ENCODE measurements at regions not wholly inside any gene's neighbourhood (a gene's known extent, or its start where the extent isn't known, plus 50 kb on each side); places are given as distances from the start of the nearest gene placed in this dataset.

- Mint-ChIP-seq H3K27me3 (ENCODE audit: low read depth) (no peaks in the 10 kb centered on the region), H3K9me3 (no peaks in the 10 kb centered on the region), H3K27ac (no peak overlapping the region), H3K4me3 (no peak overlapping the region), H3K36me3 (ENCODE audit: insufficient read depth in 1 of 3, low read depth in 3 of 3) (no peaks in the 10 kb centered on the region), H3K4me1 (no peaks in the 10 kb centered on the region)
- no peak overlapping the region for H3T11ph ChIP-seq (ENCODE audit: low read length)
- H3K79me2 ChIP-seq (ENCODE audit: insufficient read depth, low read length), result no peaks in the 10 kb centered on the region
- no peak overlapping the region for H2BK15ac ChIP-seq (ENCODE audit: low read depth, low read length)
- H2AK5ac ChIP-seq (ENCODE audit: insufficient read length, low read length), result no peak overlapping the region
- no peaks in the 10 kb centered on the region for H3K9me3 ChIP-seq (ENCODE audit: control insufficient read depth, low read depth, low read length)
- H3K4me1 ChIP-seq (ENCODE audit: insufficient read depth, low read length), result no peaks in the 10 kb centered on the region
- H3K79me1 ChIP-seq (ENCODE audit: insufficient read depth, low read depth, low read length, poor library complexity, severe bottlenecking), result no peaks in the 10 kb centered on the region
- H2BK20ac ChIP-seq (ENCODE audit: low read depth, low read length, poor library complexity, severe bottlenecking), result no peak overlapping the region
- H2BK5ac ChIP-seq (ENCODE audit: insufficient read length, low read length), result no peak overlapping the region
- H4K8ac ChIP-seq (replicated peaks; ENCODE audit: insufficient read length, low read depth, low read length), result no peak overlapping the region
- no peak for DNase-seq
- no CpG with 5 or more reads among the region's 3 CpGs for WGBS (ENCODE audit: extremely low coverage, insufficient read length, low lambda C conversion rate)
- H3K27me3 ChIP-seq (ENCODE audit: insufficient read depth, low read length), result no peaks in the 10 kb centered on the region
- H3K23me2 ChIP-seq (ENCODE audit: insufficient read length, low read depth, low read length, poor library complexity, severe bottlenecking), result no peaks in the 10 kb centered on the region
- H3K9ac ChIP-seq (ENCODE audit: extremely low read depth, insufficient read length, low read length), result no peak overlapping the region
- H2BK120ac ChIP-seq (ENCODE audit: low read depth, low read length, poor library complexity, severe bottlenecking), result no peak overlapping the region
- no peak overlapping the region for H3K23ac ChIP-seq (ENCODE audit: insufficient read length, low read depth, low read length)
- no peaks in the 10 kb centered on the region for H4K20me1 ChIP-seq (ENCODE audit: control insufficient read depth, insufficient read depth, insufficient read length)
- H3K56ac ChIP-seq (ENCODE audit: insufficient read length, low read depth, low read length), result no peak overlapping the region
- H3K14ac ChIP-seq (ENCODE audit: insufficient read depth, low read length), result no peak overlapping the region
- H3K4me2 ChIP-seq (ENCODE audit: insufficient read depth, insufficient read length, low read length), result no peak overlapping the region
- H4K91ac ChIP-seq (ENCODE audit: insufficient read length, low read depth, low read length), result no peak overlapping the region
- H4K5ac ChIP-seq (ENCODE audit: insufficient read length, low read depth, low read length), result no peak overlapping the region
- TF ChIP-seq CTCF (conservative IDR thresholded peaks at IDR 0.05), result no peak
- H2BK12ac ChIP-seq (ENCODE audit: insufficient read length, low read depth, low read length), result no peak overlapping the region
- H3K4ac ChIP-seq (ENCODE audit: low read depth, low read length), result no peak overlapping the region
- no peak overlapping the region for H3K27ac ChIP-seq (ENCODE audit: insufficient read length, low read depth, low read length)
- H3K18ac ChIP-seq (ENCODE audit: insufficient read length, low read depth, low read length), result no peak overlapping the region
- H2AFZ ChIP-seq (ENCODE audit: low read length), result no peak overlapping the region
Measured at GRCh38 chr7:124456286-124456685, 309.3 kb downstream of the GPR37 start.

Data from H9 (cell line).